Prostate gland (tissue), 2 donors: ENCODE measurements at regions not wholly inside any gene's neighbourhood (a gene's known extent, or its start where the extent isn't known, plus 50 kb on each side); places are given as distances from the start of the nearest gene placed in this dataset.
"Not testable (repeated sequence)": the region's sequence is repeated elsewhere in the genome, so short reads cannot be mapped to it uniquely, and the experiment has no call there.

ENCODE experiments used
- DNase-seq: peaks from one replicate; pipeline ENCODE4 v3.0.0-alpha.2; 2019; ENCODE audit warnings: low spot score
- H3K27ac ChIP-seq, 2 donors: fragments of 200-600 bp; sonication (generic); 2 replicates each; pipeline ENCODE4 v1.5.1; 2017 to 2019
- H3K27me3 ChIP-seq: fragments of 200-600 bp; sonication (generic); replicated peaks from 2 replicates; pipeline ENCODE4 v1.5.1; 2019; ENCODE audit not compliant: insufficient read depth
- H3K36me3 ChIP-seq, 2 donors: fragments of 200-600 bp; sonication (generic); 1 replicate in 1 of 2; 2 replicates in 1 of 2; pipeline versions ENCODE4 v1.5.1 to v1.8.1; 2017 to 2019
- H3K4me1 ChIP-seq: fragments of 200-600 bp; sonication (generic); replicated peaks from 2 replicates; pipeline ENCODE4 v1.5.1; 2019
- H3K4me3 ChIP-seq, 2 donors: fragments of 200-600 bp; sonication (generic); 2 replicates each; pipeline ENCODE4 v1.5.1; 2017 to 2019
- H3K9me3 ChIP-seq: fragments of 200-600 bp; sonication (generic); 2 replicates; pipeline ENCODE4 v1.5.1; 2017
- CTCF ChIP-seq, 4 experiments: fragments of 200-600 bp in 2 of 4; fragments of 450-650 bp in 2 of 4; sonication (generic) in 2 of 4; IDR thresholded peaks; 1 replicate in 3 of 4; 2 replicates in 1 of 4; pipeline ENCODE4 v1.5.1; 2016 to 2019; ENCODE audit warnings: antibody characterized with exemption in 4 of 4, mild to moderate bottlenecking in 2 of 4, moderate library complexity in 2 of 4
- POLR2A ChIP-seq: fragments of 450-650 bp; IDR thresholded peaks from one replicate; pipeline ENCODE4 v1.6.1; 2016; ENCODE audit warnings: antibody characterized with exemption, mild to moderate bottlenecking
- POLR2AphosphoS5 ChIP-seq: sonication (generic); formaldehyde crosslinking; IDR thresholded peaks from one replicate; pipeline ENCODE4 v1.6.1; 2017; ENCODE audit warnings: antibody characterized with exemption
- WGBS: methylation state at CpG from one replicate; pipeline ENCODE4 v1.1.5; 2018; 5-methylcytosine and 5-hydroxymethylcytosine counted together
- intact Hi-C: fragments of 100-400 bp; cut with DNase I; formaldehyde crosslinking; loops from one replicate; pipeline ENCODE4 v1.14.2; 2022

GRCh38 chr2:20499387-20499786, 52.5 kb downstream of the RHOB start:
- TF ChIP-seq CTCF (IDR thresholded peaks at IDR 0.05), result no peak
- no peak for TF ChIP-seq POLR2AphosphoS5
- no peak for TF ChIP-seq POLR2A
- Histone ChIP-seq H3K27me3 (no peaks in the 10 kb centered on the region), H3K27ac (no peak overlapping the region), H3K9me3 (no peaks in the 10 kb centered on the region), H3K4me3 (no peak overlapping the region), H3K36me3 (no peaks in the 10 kb centered on the region), H3K4me1 (no peaks in the 10 kb centered on the region)
- WGBS, result 89% methylated on average over 2 of the region's 2 CpGs
- intact Hi-C loops, result no loop called here
- no peak for DNase-seq

- Histone ChIP-seq H3K4me1 (no peaks in the 10 kb centered on the region), H3K4me3 (no peak overlapping the region), H3K27me3 (no peaks in the 10 kb centered on the region), H3K36me3 (no peaks in the 10 kb centered on the region), H3K27ac (no peak overlapping the region), H3K9me3 (no peaks in the 10 kb centered on the region)
- no peak for DNase-seq
- intact Hi-C loops, result no loop called here
- 77% methylated on average over 4 of the region's 4 CpGs for WGBS
- TF ChIP-seq CTCF (IDR thresholded peaks at IDR 0.05) (no peak), POLR2A (no peak), POLR2AphosphoS5 (no peak)
Observed at GRCh38 chr2:20501974-20502373, 55.1 kb downstream of the RHOB start.

GRCh38 chr2:20502496-20502895, 55.6 kb downstream of the RHOB start:
- H3K27me3 ChIP-seq, H3K4me3 ChIP-seq, intact Hi-C loops, H3K36me3 ChIP-seq, H3K4me1 ChIP-seq, H3K27ac ChIP-seq, H3K9me3 ChIP-seq, DNase-seq: not testable (repeated sequence)
- WGBS, result 89% methylated on average over 12 of the region's 12 CpGs

GRCh38 chr2:20504174-20504573, 57.3 kb downstream of the RHOB start:
- intact Hi-C loops, result no loop called here
- no peak for DNase-seq

GRCh38 chr2:20506201-20506685, 59.4 kb downstream of the RHOB start:
- H3K4me1 ChIP-seq, result no peaks in the 10 kb centered on the region
- no peak overlapping the region for H3K4me3 ChIP-seq
- intact Hi-C loops, result no loop called here
- H3K27ac ChIP-seq, result no peak overlapping the region
- no peak for TF ChIP-seq POLR2AphosphoS5
- H3K27me3 ChIP-seq, result no peaks in the 10 kb centered on the region
- no peak for DNase-seq
- H3K9me3 ChIP-seq, result no peaks in the 10 kb centered on the region
- H3K36me3 ChIP-seq, result no peaks in the 10 kb centered on the region
- WGBS, result 94% methylated on average over 4 of the region's 4 CpGs

More at GRCh38 chr2:20504174-20504573, 57.3 kb downstream of the RHOB start:
- TF ChIP-seq POLR2A, result no peak
- TF ChIP-seq POLR2AphosphoS5, result no peak
- TF ChIP-seq CTCF (IDR thresholded peaks at IDR 0.05), result no peak
- no peaks in the 10 kb centered on the region for H3K36me3 ChIP-seq
- no peaks in the 10 kb centered on the region for H3K9me3 ChIP-seq
- no peak overlapping the region for H3K27ac ChIP-seq
- no peak overlapping the region for H3K4me3 ChIP-seq
- H3K4me1 ChIP-seq, result no peaks in the 10 kb centered on the region
- H3K27me3 ChIP-seq, result no peaks in the 10 kb centered on the region

GRCh38 chr2:20507166-20507692, 60.4 kb downstream of the RHOB start:
- Histone ChIP-seq H3K4me3 (no peak overlapping the region), H3K4me1 (no peaks in the 10 kb centered on the region), H3K27ac (no peak overlapping the region), H3K27me3 (no peaks in the 10 kb centered on the region), H3K9me3 (no peaks in the 10 kb centered on the region), H3K36me3 (no peaks in the 10 kb centered on the region)
- 63% methylated on average over 5 of the region's 5 CpGs for WGBS
- DNase-seq, result no peak
- intact Hi-C loops, result no loop called here
- TF ChIP-seq POLR2A (no peak), CTCF (IDR thresholded peaks at IDR 0.05) (no peak), POLR2AphosphoS5 (no peak)
